Body of pancreas (tissue), 4 donors: ENCODE measurements at regions not wholly inside any gene's neighbourhood (a gene's known extent, or its start where the extent isn't known, plus 50 kb on each side); places are given as distances from the start of the nearest gene placed in this dataset.

Experiments
- POLR2A ChIP-seq, 3 donors: fragments of 450-650 bp; IDR thresholded peaks; one replicate each; pipeline ENCODE4 v1.6.1; 2016; ENCODE audit warnings: antibody characterized with exemption in 3 of 3, mild to moderate bottlenecking in 2 of 3
- TF ChIP-seq, protein P1 (sequence below), 7 experiments: fragments of 450-650 bp in 4 of 7; fragments of 200-600 bp in 3 of 7; sonication (generic) in 3 of 7; IDR thresholded peaks; one replicate each; pipeline ENCODE4 v1.5.1; 2016 to 2019; ENCODE audit warnings: antibody characterized with exemption in 7 of 7

- TF ChIP-seq, protein P1, sequence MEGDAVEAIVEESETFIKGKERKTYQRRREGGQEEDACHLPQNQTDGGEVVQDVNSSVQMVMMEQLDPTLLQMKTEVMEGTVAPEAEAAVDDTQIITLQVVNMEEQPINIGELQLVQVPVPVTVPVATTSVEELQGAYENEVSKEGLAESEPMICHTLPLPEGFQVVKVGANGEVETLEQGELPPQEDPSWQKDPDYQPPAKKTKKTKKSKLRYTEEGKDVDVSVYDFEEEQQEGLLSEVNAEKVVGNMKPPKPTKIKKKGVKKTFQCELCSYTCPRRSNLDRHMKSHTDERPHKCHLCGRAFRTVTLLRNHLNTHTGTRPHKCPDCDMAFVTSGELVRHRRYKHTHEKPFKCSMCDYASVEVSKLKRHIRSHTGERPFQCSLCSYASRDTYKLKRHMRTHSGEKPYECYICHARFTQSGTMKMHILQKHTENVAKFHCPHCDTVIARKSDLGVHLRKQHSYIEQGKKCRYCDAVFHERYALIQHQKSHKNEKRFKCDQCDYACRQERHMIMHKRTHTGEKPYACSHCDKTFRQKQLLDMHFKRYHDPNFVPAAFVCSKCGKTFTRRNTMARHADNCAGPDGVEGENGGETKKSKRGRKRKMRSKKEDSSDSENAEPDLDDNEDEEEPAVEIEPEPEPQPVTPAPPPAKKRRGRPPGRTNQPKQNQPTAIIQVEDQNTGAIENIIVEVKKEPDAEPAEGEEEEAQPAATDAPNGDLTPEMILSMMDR (IDR thresholded peaks at IDR 0.05) = no peak
- no peak for TF ChIP-seq POLR2A (IDR thresholded peaks at IDR 0.05)
Measured at GRCh38 chr7:130903358-130903974, 169.5 kb upstream of the KLF14 start.
